Panc1 (cell line): ENCODE measurements at regions not wholly inside any gene's neighbourhood (a gene's known extent, or its start where the extent isn't known, plus 50 kb on each side); places are given as distances from the start of the nearest gene placed in this dataset.

Experiments used
- ATAC-seq: fragments of 200-7000 bp; cut with Tn5 transposase; 2 replicates; pipeline ENCODE4 v1.9.1; 2020; ENCODE audit warnings: mild to moderate bottlenecking, moderate library complexity
- BruUV-seq: library from RNA; stranded (reverse); fragments of 400-500 nt; replicated peaks from 2 replicates; lab custom pipeline; 2021; lab: Mats Ljungman, UMichigan
- CTCF ChIA-PET: fragments of 300-600 bp; sonication (Branson Sonifier 250); formaldehyde crosslinking; loops from one replicate; lab custom pipeline; 2022; ENCODE audit warnings: antibody characterized with exemption; lab: Charles Lee
- POLR2A ChIA-PET: fragments of 300-600 bp; sonication (Branson Sonifier 250); formaldehyde crosslinking; loops from one replicate; lab custom pipeline; 2022; ENCODE audit warnings: antibody characterized with exemption; lab: Charles Lee
- DNase-seq: peaks from one replicate; pipeline ENCODE4 v3.0.0-alpha.2; 2010; ENCODE audit warnings: low read depth, low spot score
- H3K27ac ChIP-seq: 2 replicates; pipeline ENCODE4 v1.5.1; 2011; ENCODE audit warnings: mild to moderate bottlenecking, low read length, inconsistent platforms
- H3K27me3 ChIP-seq: fragments of 200-500 bp; sonication (Bioruptor generic); 2 replicates; pipeline ENCODE4 v1.6.0; 2014; ENCODE audit warnings: low read length, inconsistent platforms; ENCODE audit not compliant: control insufficient read depth, insufficient read depth
- H3K36me3 ChIP-seq: fragments of 200-500 bp; sonication (Bioruptor generic); 2 replicates; pipeline ENCODE4 v1.5.1; 2014; ENCODE audit warnings: inconsistent platforms, mild to moderate bottlenecking, low read length, moderate library complexity; ENCODE audit not compliant: control insufficient read depth, insufficient read depth
- H3K4me1 ChIP-seq: 2 replicates; pipeline ENCODE4 v1.5.1; 2011; ENCODE audit warnings: inconsistent platforms, mild to moderate bottlenecking, low read length, moderate library complexity; ENCODE audit not compliant: control insufficient read depth, insufficient read depth
- H3K4me3 ChIP-seq, 2 experiments: 2 replicates each; pipeline ENCODE4 v1.5.1; 2011 to 2012; ENCODE audit warnings: low read depth in 2 of 2, low read length in 2 of 2, mild to moderate bottlenecking in 2 of 2, inconsistent platforms in 1 of 2, moderate library complexity in 1 of 2
- H3K9me3 ChIP-seq: fragments of 200-500 bp; sonication (Bioruptor generic); 2 replicates; pipeline ENCODE4 v1.5.1; 2014; ENCODE audit warnings: low read depth, mild to moderate bottlenecking, inconsistent platforms, low read length, moderate library complexity; ENCODE audit not compliant: control insufficient read depth, insufficient read depth
- POLR2AphosphoS5 ChIP-seq: IDR thresholded peaks from 2 replicates; pipeline ENCODE4 v1.6.1; 2012; ENCODE audit warnings: mild to moderate bottlenecking, low read depth, low read length, moderate library complexity
- SIN3A ChIP-seq: IDR thresholded peaks from 2 replicates; pipeline ENCODE4 v1.6.1; 2012; ENCODE audit warnings: low read depth, mild to moderate bottlenecking, low read length, moderate library complexity, borderline replicate concordance; ENCODE audit not compliant: insufficient read depth
- TCF7L2 ChIP-seq: IDR thresholded peaks from 2 replicates; pipeline ENCODE4 v1.6.1; 2011; ENCODE audit warnings: mild to moderate bottlenecking, low read depth, low read length, inconsistent platforms
- in situ Hi-C: cut with HindIII; loops from 2 replicates; pipeline ENCODE4 v1.10.0; 2016; ENCODE audit warnings: low sequenced_read_pairs, low pct_unique_long_range_greater_than_20kb
- intact Hi-C: fragments of 100-400 bp; cut with micrococcal nuclease; formaldehyde crosslinking; loops from one replicate; pipeline ENCODE4 v1.10.0; 2022; ENCODE audit not compliant: unreplicated experiment
- TF ChIP-seq, protein P1 (sequence below): fragments of 450-650 bp; IDR thresholded peaks from 2 replicates; pipeline ENCODE4 v1.5.1; 2017; ENCODE audit warnings: mild to moderate bottlenecking
- TF ChIP-seq, protein P2 (sequence below), 2 experiments: IDR thresholded peaks; 2 replicates each; pipeline ENCODE4 v1.6.1; 2011 to 2012; ENCODE audit warnings: low read depth in 2 of 2, control low read depth in 1 of 2, low read length in 1 of 2, mild to moderate bottlenecking in 1 of 2, moderate library complexity in 1 of 2; ENCODE audit not compliant: insufficient read depth in 1 of 2

DNA sequence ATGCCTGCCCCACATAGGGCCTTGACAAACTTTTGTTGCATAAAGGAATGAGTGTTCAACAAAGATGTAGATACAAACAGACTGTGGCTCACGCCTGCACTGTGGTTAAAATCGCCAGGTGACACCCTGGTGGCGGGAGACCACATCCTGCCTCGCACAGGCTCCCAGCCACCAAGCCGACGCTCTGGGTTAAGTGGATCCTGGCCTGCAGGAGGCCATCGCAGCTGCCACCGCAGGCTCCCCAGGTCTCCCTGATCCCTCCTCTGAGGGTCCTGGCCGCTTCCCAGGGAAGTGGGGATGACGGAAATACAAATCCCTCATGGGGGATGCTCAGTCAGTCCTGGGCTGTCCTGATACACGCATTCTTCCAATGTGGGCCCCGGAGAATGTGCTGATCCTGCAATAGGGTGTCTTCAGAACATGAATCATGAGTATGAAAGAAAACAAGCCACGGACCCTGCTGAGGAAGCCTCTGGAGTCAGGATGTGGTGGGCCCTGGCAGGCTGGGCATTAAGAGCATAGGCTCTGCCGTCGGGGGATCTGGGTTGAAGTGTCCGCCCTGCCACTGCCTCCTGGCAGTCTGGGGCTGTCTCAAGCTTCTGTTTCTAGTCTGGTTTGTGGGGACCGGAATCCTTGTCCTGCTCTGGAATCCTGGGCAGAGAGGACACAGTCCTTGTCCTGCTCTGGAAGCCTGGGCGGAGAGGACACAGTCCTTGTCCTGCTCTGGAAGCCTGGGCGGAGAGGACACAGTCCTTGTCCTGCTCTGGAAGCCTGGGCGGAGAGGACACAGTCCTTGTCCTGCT is 53.5 kb upstream of the BEGAIN start:
- in situ Hi-C loops, result no loop called here
- no TSS peak for BruUV-seq
- ATAC-seq, result no peak
- Histone ChIP-seq H3K4me1 (peaks cover 7% of the 10 kb centered on the region), H3K27ac (no peak overlapping the region), H3K4me3 (no peak overlapping the region), H3K9me3 (no peaks in the 10 kb centered on the region), H3K27me3 (no peaks in the 10 kb centered on the region), H3K36me3 (no peaks in the 10 kb centered on the region)
- no peak for DNase-seq
- intact Hi-C loops, result no loop called here
- ChIA-PET CTCF (interaction anchor here (0.6 kb wide), 1 partner anchor 249 kb away, joined by 11 read pairs; no protein-coding TSS in a partner anchor), POLR2A (no interaction called here)
- TF ChIP-seq, protein P1, sequence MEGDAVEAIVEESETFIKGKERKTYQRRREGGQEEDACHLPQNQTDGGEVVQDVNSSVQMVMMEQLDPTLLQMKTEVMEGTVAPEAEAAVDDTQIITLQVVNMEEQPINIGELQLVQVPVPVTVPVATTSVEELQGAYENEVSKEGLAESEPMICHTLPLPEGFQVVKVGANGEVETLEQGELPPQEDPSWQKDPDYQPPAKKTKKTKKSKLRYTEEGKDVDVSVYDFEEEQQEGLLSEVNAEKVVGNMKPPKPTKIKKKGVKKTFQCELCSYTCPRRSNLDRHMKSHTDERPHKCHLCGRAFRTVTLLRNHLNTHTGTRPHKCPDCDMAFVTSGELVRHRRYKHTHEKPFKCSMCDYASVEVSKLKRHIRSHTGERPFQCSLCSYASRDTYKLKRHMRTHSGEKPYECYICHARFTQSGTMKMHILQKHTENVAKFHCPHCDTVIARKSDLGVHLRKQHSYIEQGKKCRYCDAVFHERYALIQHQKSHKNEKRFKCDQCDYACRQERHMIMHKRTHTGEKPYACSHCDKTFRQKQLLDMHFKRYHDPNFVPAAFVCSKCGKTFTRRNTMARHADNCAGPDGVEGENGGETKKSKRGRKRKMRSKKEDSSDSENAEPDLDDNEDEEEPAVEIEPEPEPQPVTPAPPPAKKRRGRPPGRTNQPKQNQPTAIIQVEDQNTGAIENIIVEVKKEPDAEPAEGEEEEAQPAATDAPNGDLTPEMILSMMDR, result no peak
- TF ChIP-seq, protein P2, sequence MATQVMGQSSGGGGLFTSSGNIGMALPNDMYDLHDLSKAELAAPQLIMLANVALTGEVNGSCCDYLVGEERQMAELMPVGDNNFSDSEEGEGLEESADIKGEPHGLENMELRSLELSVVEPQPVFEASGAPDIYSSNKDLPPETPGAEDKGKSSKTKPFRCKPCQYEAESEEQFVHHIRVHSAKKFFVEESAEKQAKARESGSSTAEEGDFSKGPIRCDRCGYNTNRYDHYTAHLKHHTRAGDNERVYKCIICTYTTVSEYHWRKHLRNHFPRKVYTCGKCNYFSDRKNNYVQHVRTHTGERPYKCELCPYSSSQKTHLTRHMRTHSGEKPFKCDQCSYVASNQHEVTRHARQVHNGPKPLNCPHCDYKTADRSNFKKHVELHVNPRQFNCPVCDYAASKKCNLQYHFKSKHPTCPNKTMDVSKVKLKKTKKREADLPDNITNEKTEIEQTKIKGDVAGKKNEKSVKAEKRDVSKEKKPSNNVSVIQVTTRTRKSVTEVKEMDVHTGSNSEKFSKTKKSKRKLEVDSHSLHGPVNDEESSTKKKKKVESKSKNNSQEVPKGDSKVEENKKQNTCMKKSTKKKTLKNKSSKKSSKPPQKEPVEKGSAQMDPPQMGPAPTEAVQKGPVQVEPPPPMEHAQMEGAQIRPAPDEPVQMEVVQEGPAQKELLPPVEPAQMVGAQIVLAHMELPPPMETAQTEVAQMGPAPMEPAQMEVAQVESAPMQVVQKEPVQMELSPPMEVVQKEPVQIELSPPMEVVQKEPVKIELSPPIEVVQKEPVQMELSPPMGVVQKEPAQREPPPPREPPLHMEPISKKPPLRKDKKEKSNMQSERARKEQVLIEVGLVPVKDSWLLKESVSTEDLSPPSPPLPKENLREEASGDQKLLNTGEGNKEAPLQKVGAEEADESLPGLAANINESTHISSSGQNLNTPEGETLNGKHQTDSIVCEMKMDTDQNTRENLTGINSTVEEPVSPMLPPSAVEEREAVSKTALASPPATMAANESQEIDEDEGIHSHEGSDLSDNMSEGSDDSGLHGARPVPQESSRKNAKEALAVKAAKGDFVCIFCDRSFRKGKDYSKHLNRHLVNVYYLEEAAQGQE (IDR thresholded peaks at IDR 0.05; ENCODE audit: insufficient read depth in 1 of 2, low read depth in 2 of 2, low read length in 1 of 2), result no peak
- no peak for TF ChIP-seq TCF7L2
- no peak for TF ChIP-seq SIN3A
- no peak for TF ChIP-seq POLR2AphosphoS5

DNA sequence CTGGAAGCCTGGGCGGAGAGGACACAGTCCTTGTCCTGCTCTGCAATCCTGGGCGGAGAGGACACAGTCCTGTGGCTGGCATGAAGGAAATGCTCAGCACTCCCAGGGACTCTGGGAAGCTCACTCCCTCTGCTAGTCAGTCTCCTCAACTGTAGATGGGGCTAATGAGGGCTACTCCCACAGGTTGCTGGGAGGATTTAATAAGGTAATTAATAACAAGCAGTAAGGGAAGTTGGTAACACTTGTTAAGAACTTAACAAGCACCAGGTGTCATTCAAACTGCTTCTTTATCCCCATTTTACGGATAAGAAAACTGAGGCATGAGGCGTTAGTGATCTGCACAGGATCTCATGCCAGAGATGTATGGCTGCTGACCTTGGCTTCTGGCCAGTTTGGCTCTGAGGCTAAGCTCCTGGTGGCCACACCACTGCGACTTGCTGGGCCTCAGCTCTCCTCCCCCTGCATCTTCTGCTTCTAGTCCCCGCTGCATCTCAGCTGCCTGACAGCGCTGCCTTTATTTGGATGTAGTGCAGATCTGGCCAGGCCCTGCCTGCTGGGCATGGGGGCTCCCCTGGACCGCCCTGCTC is 54.1 kb upstream of the BEGAIN start:
- H3K27ac ChIP-seq, result no peak overlapping the region
- peaks cover 7% of the 10 kb centered on the region for H3K4me1 ChIP-seq
- no TSS peak for BruUV-seq
- intact Hi-C loops, result no loop called here
- no peak for DNase-seq
- H3K27me3 ChIP-seq, result no peaks in the 10 kb centered on the region
- H3K4me3 ChIP-seq, result no peak overlapping the region
- ATAC-seq, result no peak
- POLR2A ChIA-PET, result no interaction called here
- in situ Hi-C loops, result no loop called here
- CTCF ChIA-PET, result interaction anchor here (0.6 kb wide), 1 partner anchor 248 kb away, joined by 11 read pairs; no protein-coding TSS in a partner anchor
- H3K36me3 ChIP-seq, result no peaks in the 10 kb centered on the region
- TF ChIP-seq POLR2AphosphoS5, result no peak
- TF ChIP-seq, protein P2 (IDR thresholded peaks at IDR 0.05; ENCODE audit: insufficient read depth in 1 of 2, low read depth in 2 of 2, low read length in 1 of 2), result no peak
- TF ChIP-seq TCF7L2, result no peak
- TF ChIP-seq SIN3A, result no peak
- TF ChIP-seq, protein P1, result no peak
- no peaks in the 10 kb centered on the region for H3K9me3 ChIP-seq
